Uterus (tissue), 2 donors: ENCODE measurements at regions not wholly inside any gene's neighbourhood (a gene's known extent, or its start where the extent isn't known, plus 50 kb on each side); places are given as distances from the start of the nearest gene placed in this dataset.

Experiments used
- POLR2A ChIP-seq, 2 donors: fragments of 450-650 bp; IDR thresholded peaks; one replicate each; pipeline ENCODE4 v1.6.1; 2016; ENCODE audit warnings: antibody characterized with exemption in 2 of 2, mild to moderate bottlenecking in 1 of 2, moderate library complexity in 1 of 2
- TF ChIP-seq, protein P1 (sequence below), 4 experiments: fragments of 200-600 bp in 2 of 4; fragments of 450-650 bp in 2 of 4; sonication (generic) in 2 of 4; IDR thresholded peaks; one replicate each; pipeline ENCODE4 v1.5.1; 2016 to 2019; ENCODE audit warnings: antibody characterized with exemption in 4 of 4, mild to moderate bottlenecking in 2 of 4, moderate library complexity in 1 of 4

- TF ChIP-seq, protein P1, sequence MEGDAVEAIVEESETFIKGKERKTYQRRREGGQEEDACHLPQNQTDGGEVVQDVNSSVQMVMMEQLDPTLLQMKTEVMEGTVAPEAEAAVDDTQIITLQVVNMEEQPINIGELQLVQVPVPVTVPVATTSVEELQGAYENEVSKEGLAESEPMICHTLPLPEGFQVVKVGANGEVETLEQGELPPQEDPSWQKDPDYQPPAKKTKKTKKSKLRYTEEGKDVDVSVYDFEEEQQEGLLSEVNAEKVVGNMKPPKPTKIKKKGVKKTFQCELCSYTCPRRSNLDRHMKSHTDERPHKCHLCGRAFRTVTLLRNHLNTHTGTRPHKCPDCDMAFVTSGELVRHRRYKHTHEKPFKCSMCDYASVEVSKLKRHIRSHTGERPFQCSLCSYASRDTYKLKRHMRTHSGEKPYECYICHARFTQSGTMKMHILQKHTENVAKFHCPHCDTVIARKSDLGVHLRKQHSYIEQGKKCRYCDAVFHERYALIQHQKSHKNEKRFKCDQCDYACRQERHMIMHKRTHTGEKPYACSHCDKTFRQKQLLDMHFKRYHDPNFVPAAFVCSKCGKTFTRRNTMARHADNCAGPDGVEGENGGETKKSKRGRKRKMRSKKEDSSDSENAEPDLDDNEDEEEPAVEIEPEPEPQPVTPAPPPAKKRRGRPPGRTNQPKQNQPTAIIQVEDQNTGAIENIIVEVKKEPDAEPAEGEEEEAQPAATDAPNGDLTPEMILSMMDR (IDR thresholded peaks at IDR 0.05) = no peak
- TF ChIP-seq POLR2A (IDR thresholded peaks at IDR 0.05) = no peak
Observed at GRCh38 chr13:65293530-65294198, 1936.5 kb downstream of the PCDH9 start.
